Activated CD4-positive, alpha-beta T cell treated with anti-CD3 and anti-CD28 coated beads, Interleukin-2, amount 10 ng/mL, durations not matched to agents 24 days and 14 days (primary cell): ENCODE measurements at regions not wholly inside any gene's neighbourhood (a gene's known extent, or its start where the extent isn't known, plus 50 kb on each side); places are given as distances from the start of the nearest gene placed in this dataset.
"Not testable (repeated sequence)": the region's sequence is repeated elsewhere in the genome, so short reads cannot be mapped to it uniquely, and the experiment has no call there.

Source experiments
- DNase-seq: peaks from one replicate; pipeline ENCODE4 v3.0.0; 2022
- H3K27ac Mint-ChIP-seq: one replicate; pipeline ENCODE4 v1.8.0; 2022; ENCODE audit warnings: mild to moderate bottlenecking, mixed read lengths
- H3K27me3 Mint-ChIP-seq: one replicate; pipeline ENCODE4 v1.8.0; 2022; ENCODE audit warnings: mixed read lengths
- H3K36me3 Mint-ChIP-seq: one replicate; pipeline ENCODE4 v1.8.0; 2022; ENCODE audit warnings: low read depth, mild to moderate bottlenecking, mixed read lengths
- H3K4me1 Mint-ChIP-seq: one replicate; pipeline ENCODE4 v1.8.0; 2021; ENCODE audit warnings: mixed read lengths
- H3K4me3 Mint-ChIP-seq: one replicate; pipeline ENCODE4 v1.8.0; 2022; ENCODE audit warnings: mild to moderate bottlenecking, moderate library complexity, mixed read lengths
- H3K9me3 Mint-ChIP-seq: one replicate; pipeline ENCODE4 v1.8.0; 2021; ENCODE audit warnings: mixed read lengths
- intact Hi-C: fragments of 100-400 bp; cut with micrococcal nuclease; formaldehyde crosslinking; loops from one replicate; pipeline ENCODE4 v1.15.1; 2023

GRCh38 chr12:90589956-90590355, 365.0 kb downstream of the CCER1 start:
- no peaks in the 10 kb centered on the region for H3K27me3 Mint-ChIP-seq
- no peaks in the 10 kb centered on the region for H3K36me3 Mint-ChIP-seq
- H3K27ac Mint-ChIP-seq = no peak overlapping the region
- intact Hi-C loops = no loop called here
- H3K4me3 Mint-ChIP-seq = no peak overlapping the region
- no peak for DNase-seq
- no peaks in the 10 kb centered on the region for H3K4me1 Mint-ChIP-seq
- H3K9me3 Mint-ChIP-seq = no peaks in the 10 kb centered on the region

- no peak for DNase-seq
- intact Hi-C loops = no loop called here
- Mint-ChIP-seq H3K27ac (no peak overlapping the region), H3K4me3 (no peak overlapping the region), H3K27me3 (no peaks in the 10 kb centered on the region), H3K36me3 (no peaks in the 10 kb centered on the region), H3K9me3 (no peaks in the 10 kb centered on the region), H3K4me1 (no peaks in the 10 kb centered on the region)
These were observed 369.2 kb downstream of the CCER1 start for GRCh38 chr12:90585640-90586304.

- Mint-ChIP-seq H3K36me3 (no peaks in the 10 kb centered on the region), H3K27ac (no peak overlapping the region), H3K4me1 (no peaks in the 10 kb centered on the region), H3K9me3 (no peaks in the 10 kb centered on the region), H3K27me3 (no peaks in the 10 kb centered on the region), H3K4me3 (no peak overlapping the region)
- no peak for DNase-seq
- intact Hi-C loops = no loop called here
These were observed 378.3 kb downstream of the CCER1 start for GRCh38 chr12:90576707-90577106.

- Mint-ChIP-seq H3K4me3 (no peak overlapping the region), H3K36me3 (no peaks in the 10 kb centered on the region), H3K27ac (no peak overlapping the region), H3K9me3 (no peaks in the 10 kb centered on the region), H3K27me3 (no peaks in the 10 kb centered on the region), H3K4me1 (no peaks in the 10 kb centered on the region)
- no peak for DNase-seq
- intact Hi-C loops = no loop called here
These were observed 379.0 kb downstream of the CCER1 start for GRCh38 chr12:90575995-90576394.

GRCh38 chr12:90574676-90575075, 380.3 kb downstream of the CCER1 start:
- no peaks in the 10 kb centered on the region for H3K9me3 Mint-ChIP-seq
- no peaks in the 10 kb centered on the region for H3K36me3 Mint-ChIP-seq
- no peaks in the 10 kb centered on the region for H3K4me1 Mint-ChIP-seq
- H3K27me3 Mint-ChIP-seq = no peaks in the 10 kb centered on the region
- no peak overlapping the region for H3K4me3 Mint-ChIP-seq
- DNase-seq = no peak
- intact Hi-C loops = no loop called here
- H3K27ac Mint-ChIP-seq = no peak overlapping the region

GRCh38 chr12:90572778-90573177, 382.2 kb downstream of the CCER1 start:
- H3K27ac Mint-ChIP-seq = no peak overlapping the region
- H3K27me3 Mint-ChIP-seq = no peaks in the 10 kb centered on the region
- DNase-seq = no peak
- no peaks in the 10 kb centered on the region for H3K4me1 Mint-ChIP-seq
- H3K4me3 Mint-ChIP-seq = no peak overlapping the region
- no peaks in the 10 kb centered on the region for H3K9me3 Mint-ChIP-seq
- intact Hi-C loops = no loop called here
- H3K36me3 Mint-ChIP-seq = no peaks in the 10 kb centered on the region

GRCh38 chr12:90569685-90570084, 385.3 kb downstream of the CCER1 start:
- H3K36me3 Mint-ChIP-seq = no peaks in the 10 kb centered on the region
- no peaks in the 10 kb centered on the region for H3K27me3 Mint-ChIP-seq
- H3K9me3 Mint-ChIP-seq = peaks cover 4% of the 10 kb centered on the region
- H3K4me1 Mint-ChIP-seq = no peaks in the 10 kb centered on the region
- no peak overlapping the region for H3K27ac Mint-ChIP-seq
- no peak for DNase-seq
- no peak overlapping the region for H3K4me3 Mint-ChIP-seq
- intact Hi-C loops = no loop called here

GRCh38 chr12:90562671-90563070, 392.3 kb downstream of the CCER1 start:
- Mint-ChIP-seq H3K36me3 (no peaks in the 10 kb centered on the region), H3K4me3 (no peak overlapping the region), H3K9me3 (peaks cover 4% of the 10 kb centered on the region), H3K4me1 (no peaks in the 10 kb centered on the region), H3K27ac (no peak overlapping the region), H3K27me3 (no peaks in the 10 kb centered on the region)
- DNase-seq = no peak
- intact Hi-C loops = no loop called here

- intact Hi-C loops = no loop called here
- Mint-ChIP-seq H3K4me3 (no peak overlapping the region), H3K36me3 (no peaks in the 10 kb centered on the region), H3K27ac (no peak overlapping the region), H3K9me3 (no peaks in the 10 kb centered on the region), H3K4me1 (no peaks in the 10 kb centered on the region), H3K27me3 (no peaks in the 10 kb centered on the region)
- DNase-seq = no peak
These were observed 406.4 kb downstream of the CCER1 start for GRCh38 chr12:90548595-90548994.

- H3K4me1 Mint-ChIP-seq = no peaks in the 10 kb centered on the region
- no peaks in the 10 kb centered on the region for H3K27me3 Mint-ChIP-seq
- DNase-seq = no peak
- H3K27ac Mint-ChIP-seq = no peak overlapping the region
- intact Hi-C loops = no loop called here
- H3K4me3 Mint-ChIP-seq = no peak overlapping the region
- no peaks in the 10 kb centered on the region for H3K36me3 Mint-ChIP-seq
- no peaks in the 10 kb centered on the region for H3K9me3 Mint-ChIP-seq
These were observed 408.5 kb downstream of the CCER1 start for GRCh38 chr12:90546511-90546910.

- DNase-seq = no peak
- H3K27me3 Mint-ChIP-seq = no peaks in the 10 kb centered on the region
- intact Hi-C loops = no loop called here
- no peak overlapping the region for H3K27ac Mint-ChIP-seq
- H3K36me3 Mint-ChIP-seq = no peaks in the 10 kb centered on the region
- H3K4me1 Mint-ChIP-seq = no peaks in the 10 kb centered on the region
- H3K4me3 Mint-ChIP-seq = no peak overlapping the region
- no peaks in the 10 kb centered on the region for H3K9me3 Mint-ChIP-seq
These were observed 411.1 kb downstream of the CCER1 start for GRCh38 chr12:90543841-90544240.

- Mint-ChIP-seq H3K4me3 (no peak overlapping the region), H3K4me1 (no peaks in the 10 kb centered on the region), H3K27ac (no peak overlapping the region), H3K36me3 (no peaks in the 10 kb centered on the region), H3K27me3 (no peaks in the 10 kb centered on the region), H3K9me3 (no peaks in the 10 kb centered on the region)
- no peak for DNase-seq
- intact Hi-C loops = no loop called here
These were observed 411.6 kb downstream of the CCER1 start for GRCh38 chr12:90543374-90543773.

- H3K27ac Mint-ChIP-seq, intact Hi-C loops, H3K4me3 Mint-ChIP-seq, H3K27me3 Mint-ChIP-seq, H3K4me1 Mint-ChIP-seq, H3K9me3 Mint-ChIP-seq, DNase-seq, H3K36me3 Mint-ChIP-seq: not testable (repeated sequence)
These were observed 412.1 kb downstream of the CCER1 start for GRCh38 chr12:90542852-90543251.

- intact Hi-C loops, DNase-seq, H3K9me3 Mint-ChIP-seq, H3K36me3 Mint-ChIP-seq, H3K4me1 Mint-ChIP-seq, H3K4me3 Mint-ChIP-seq, H3K27me3 Mint-ChIP-seq, H3K27ac Mint-ChIP-seq: not testable (repeated sequence)
These were observed 421.1 kb downstream of the CCER1 start for GRCh38 chr12:90533828-90534227.

- Mint-ChIP-seq H3K27me3 (peaks cover 2% of the 10 kb centered on the region), H3K27ac (no peak overlapping the region), H3K4me1 (peaks cover 6% of the 10 kb centered on the region), H3K4me3 (no peak overlapping the region), H3K36me3 (no peaks in the 10 kb centered on the region), H3K9me3 (no peaks in the 10 kb centered on the region)
- intact Hi-C loops = no loop called here
- no peak for DNase-seq
These were observed 434.8 kb downstream of the CCER1 start for GRCh38 chr12:90520002-90520734.
